ENCODE measurements at regions not wholly inside any gene's neighbourhood (a gene's known extent, or its start where the extent isn't known, plus 50 kb on each side); places are given as distances from the start of the nearest gene placed in this dataset.
"Not testable (repeated sequence)": the region's sequence is repeated elsewhere in the genome, so short reads cannot be mapped to it uniquely, and the experiment has no call there.

GRCh38 chr17:20908313-20909267, 134.2 kb downstream of the USP22 start:
- no peak for DNase-seq (ENCODE audit: low read depth)

DNA sequence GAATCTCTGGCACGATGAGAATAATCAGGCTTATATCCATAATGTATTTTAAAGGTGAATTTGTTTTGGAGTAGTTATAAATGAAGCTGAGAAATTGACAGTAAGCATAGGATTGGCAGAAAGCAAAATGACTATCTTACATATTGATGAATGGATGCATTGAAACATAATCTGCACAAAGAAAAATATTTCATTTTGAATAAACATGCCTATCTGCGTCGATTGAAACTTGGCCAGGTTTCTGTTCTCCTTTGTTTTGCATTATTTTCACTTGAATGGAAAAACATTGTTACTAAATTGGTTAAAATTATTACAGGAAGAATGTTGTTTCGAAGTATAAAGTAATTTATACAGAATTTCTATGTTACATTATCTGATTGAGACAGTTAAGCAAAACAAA, 128.2 kb downstream of the USP22 start:
- DNase-seq (ENCODE audit: low read depth) = no peak

GRCh38 chr17:20916383-20916782, 126.4 kb downstream of the USP22 start:
- DNase-seq (ENCODE audit: low read depth) = no peak

GRCh38 chr17:20917610-20918306, 125.1 kb downstream of the USP22 start:
- not testable (repeated sequence) for DNase-seq (ENCODE audit: low read depth)

DNA sequence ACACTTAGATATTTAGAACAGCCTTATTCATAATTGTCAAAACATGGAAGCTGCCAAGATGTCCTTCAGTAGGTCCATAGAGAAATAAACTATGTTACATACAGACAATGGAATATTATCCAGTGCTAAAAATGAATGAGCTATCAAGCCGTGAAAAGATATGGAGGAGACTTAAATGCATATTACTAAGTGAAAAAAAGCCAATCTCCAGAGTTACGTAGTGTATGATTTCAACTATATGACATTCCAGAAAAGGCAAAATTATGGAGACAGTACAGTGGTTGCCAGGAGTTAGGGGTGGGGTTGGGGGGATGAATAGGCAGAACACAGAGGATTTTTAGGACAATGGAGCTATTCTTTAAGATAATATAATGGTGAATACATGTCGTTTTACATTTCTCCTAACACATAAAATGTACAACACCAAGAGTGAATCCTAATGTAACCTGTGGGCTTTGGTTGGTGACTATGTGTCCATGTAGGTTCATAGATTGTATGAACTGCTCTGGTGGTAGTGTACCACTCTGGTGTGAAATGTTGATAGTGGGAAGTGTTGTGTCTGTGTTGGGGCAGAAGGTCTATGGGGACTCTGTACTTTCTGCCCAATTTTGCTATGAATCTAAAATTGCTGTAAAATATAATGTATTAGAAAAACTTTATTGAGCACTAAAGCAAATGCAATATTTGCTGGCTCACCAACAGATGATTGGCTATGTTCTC, 122.6 kb downstream of the USP22 start:
- DNase-seq (ENCODE audit: low read depth) = no peak

DNA sequence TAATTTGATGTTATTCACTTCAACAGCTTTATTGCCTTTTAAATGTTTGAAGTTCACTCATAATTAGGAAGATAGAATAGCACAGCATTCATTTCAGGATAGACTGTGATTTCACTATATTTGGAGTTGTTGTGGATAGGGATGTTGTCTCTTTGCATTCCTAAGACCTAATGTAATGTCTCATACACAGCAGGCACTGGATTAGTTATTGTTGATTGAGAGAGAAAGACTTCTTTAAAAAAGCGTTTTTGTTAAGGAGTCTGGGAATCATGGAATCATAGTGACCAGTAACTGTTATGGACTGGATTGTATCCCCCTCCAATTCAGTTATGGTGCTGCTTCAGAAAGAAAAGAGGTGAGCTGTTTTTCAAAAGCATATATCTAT, 122.0 kb downstream of the USP22 start:
- no peak for DNase-seq (ENCODE audit: low read depth)

GRCh38 chr17:20922128-20922670, 120.6 kb downstream of the USP22 start:
- DNase-seq (ENCODE audit: low read depth) = no peak

DNA sequence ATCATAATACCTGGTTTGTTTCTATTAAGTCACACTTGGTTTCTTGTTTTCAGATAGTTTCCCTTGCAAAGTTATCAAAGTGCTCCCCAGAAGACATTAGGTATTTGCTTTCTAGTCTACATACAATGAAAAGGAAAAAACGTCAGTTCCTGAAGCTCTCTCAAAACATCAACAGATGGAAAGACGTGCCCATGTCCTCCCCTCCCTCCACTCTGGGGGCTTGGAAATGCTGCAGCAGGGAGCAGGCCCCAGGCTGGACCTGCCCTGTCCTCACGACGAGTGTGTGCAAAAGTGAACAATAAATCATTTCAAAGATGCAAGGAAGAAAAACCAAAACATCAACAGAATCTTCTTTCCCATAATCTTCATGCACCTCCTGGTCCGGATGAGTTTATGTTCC, 118.5 kb downstream of the USP22 start:
- no peak for DNase-seq (ENCODE audit: low read depth)

GRCh38 chr17:20925091-20925490, 117.7 kb downstream of the USP22 start:
- no peak for DNase-seq (ENCODE audit: low read depth)

GRCh38 chr17:20925954-20926353, 116.9 kb downstream of the USP22 start:
- DNase-seq (ENCODE audit: low read depth) = no peak

GRCh38 chr17:20926532-20926931, 116.3 kb downstream of the USP22 start:
- DNase-seq (ENCODE audit: low read depth) = no peak

DNA sequence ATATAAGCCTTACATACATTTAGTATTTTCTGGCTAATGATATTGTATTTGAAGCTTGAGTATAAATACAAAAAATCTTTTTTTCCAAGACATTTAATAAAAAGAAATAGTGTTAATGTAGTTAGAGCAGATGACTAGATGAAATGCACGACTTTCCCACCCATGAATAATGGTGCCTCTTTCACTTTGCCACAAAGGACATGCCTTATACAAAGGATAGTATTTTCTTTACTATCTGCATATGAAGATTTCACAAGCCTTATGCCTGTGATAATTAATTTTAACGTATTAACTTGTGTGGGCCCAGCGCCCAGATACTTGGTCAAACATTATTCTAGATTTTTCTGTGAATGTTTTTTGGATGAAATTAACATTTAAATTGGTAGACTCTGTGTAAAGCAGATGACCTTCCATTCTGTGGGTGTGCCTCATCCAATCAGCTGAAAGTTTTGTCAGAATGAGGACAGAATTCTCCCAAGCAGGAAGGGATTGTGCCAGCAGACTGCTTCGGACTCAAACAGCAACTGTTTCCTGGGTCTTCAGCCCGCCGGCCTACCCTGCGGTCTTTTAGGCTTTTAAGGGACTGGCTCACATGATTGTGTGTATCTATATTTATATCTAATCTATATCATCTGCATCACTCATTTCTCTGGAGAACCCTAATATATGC, 115.4 kb downstream of the USP22 start:
- DNase-seq (ENCODE audit: low read depth) = no peak

- no peak for DNase-seq (ENCODE audit: low read depth)
Observed at GRCh38 chr17:20929334-20929733, 113.5 kb downstream of the USP22 start.

DNA sequence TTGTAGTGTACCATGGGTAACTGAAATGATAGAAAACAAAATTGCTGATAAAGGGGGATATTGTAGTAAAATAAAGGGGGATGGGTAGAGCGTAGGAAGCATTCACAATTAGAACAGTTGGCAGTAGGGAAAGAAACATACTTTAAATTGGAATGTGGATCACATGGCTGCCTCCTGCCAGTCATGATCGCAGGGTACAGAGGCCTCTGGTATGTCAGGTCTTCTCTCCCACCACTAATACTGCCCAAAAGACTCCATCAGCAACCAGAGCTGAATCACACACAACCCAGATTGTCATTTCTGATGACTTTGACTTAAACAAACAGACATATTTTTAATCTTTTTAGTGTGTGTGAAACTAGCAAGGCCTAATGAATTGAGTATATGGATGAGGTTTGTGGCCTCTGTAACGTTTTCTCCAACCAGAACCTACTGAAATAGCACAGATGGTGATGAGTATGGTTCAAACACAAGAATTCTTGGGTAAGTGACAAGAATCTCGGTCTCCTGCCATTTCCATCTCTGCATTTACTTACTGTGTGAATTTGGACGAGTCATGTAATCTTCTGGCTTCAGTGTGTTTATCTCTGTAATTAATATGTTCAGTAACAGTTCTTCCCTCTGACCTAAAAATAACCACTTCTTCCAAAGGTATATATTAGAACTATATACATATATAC, 112.6 kb downstream of the USP22 start:
- DNase-seq (ENCODE audit: low read depth) = no peak

- not testable (repeated sequence) for DNase-seq (ENCODE audit: low read depth)
Observed at GRCh38 chr17:20933040-20933439, 109.8 kb downstream of the USP22 start.

GRCh38 chr17:20934288-20934687, 108.5 kb downstream of the USP22 start:
- no peak for DNase-seq (ENCODE audit: low read depth)

GRCh38 chr17:20935740-20936139, 107.1 kb downstream of the USP22 start:
- no peak for DNase-seq (ENCODE audit: low read depth)

- DNase-seq (ENCODE audit: low read depth) = no peak
Observed at GRCh38 chr17:20938244-20938643, 104.6 kb downstream of the USP22 start.

DNA sequence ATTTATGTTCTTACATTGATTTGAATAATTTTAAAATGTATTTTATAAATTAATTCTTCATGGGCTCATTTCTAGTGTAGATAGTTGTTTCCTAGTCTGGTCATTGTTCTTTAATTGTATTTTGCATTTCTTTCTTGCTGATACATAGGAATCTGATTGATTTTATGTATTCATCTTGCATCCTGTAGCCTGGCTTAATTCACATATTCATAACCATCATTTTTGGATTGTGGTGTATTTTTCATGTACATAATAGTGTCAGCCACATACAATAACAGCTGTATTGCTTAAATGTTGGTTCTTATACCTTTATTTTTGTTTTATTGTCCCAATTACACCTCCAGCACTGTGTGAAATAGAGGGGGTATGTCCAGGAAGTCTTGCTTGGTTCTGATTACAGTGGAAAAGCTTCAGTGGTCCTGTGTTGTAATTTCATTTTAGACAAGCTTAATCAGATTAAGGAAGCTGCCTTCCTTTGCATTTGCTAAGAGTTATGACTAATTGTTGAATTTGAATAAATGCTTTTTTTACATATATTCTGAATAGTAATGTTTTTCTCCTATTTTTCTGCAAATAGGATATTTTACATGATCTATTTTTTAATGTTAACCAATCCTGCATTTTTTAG, 103.7 kb downstream of the USP22 start:
- no peak for DNase-seq (ENCODE audit: low read depth)

GRCh38 chr17:20941872-20942271, 100.9 kb downstream of the USP22 start:
- DNase-seq (ENCODE audit: low read depth) = no peak
